SK-N-SH (cell line): ENCODE measurements at regions not wholly inside any gene's neighbourhood (a gene's known extent, or its start where the extent isn't known, plus 50 kb on each side); places are given as distances from the start of the nearest gene placed in this dataset.

ENCODE experiments used
- CTCF ChIA-PET: fragments of 300-600, 350-600 bp; formaldehyde crosslinking; extraction: SDS; loops from one replicate; lab custom pipeline; 2021; lab: Yijun Ruan, JAX
- POLR2A ChIA-PET: fragments of 350-600 bp; sonication (Branson Sonifier 250); formaldehyde crosslinking; extraction: SDS; loops from one replicate; lab custom pipeline; 2020; ENCODE audit warnings: antibody characterized with exemption, inconsistent platforms; lab: Yijun Ruan, JAX
- DNase-seq: peaks from one replicate; pipeline ENCODE4 v3.0.0; 2012
- H2AFZ ChIP-seq: fragments of 200-600 bp; sonication (generic); 2 replicates; pipeline ENCODE4 v1.8.1; 2016; ENCODE audit warnings: antibody characterized with exemption, mild to moderate bottlenecking, low read depth
- H3F3A ChIP-seq: fragments of 200-600 bp; sonication (generic); replicated peaks from 2 replicates; pipeline ENCODE3; 2016; ENCODE audit warnings: antibody characterized with exemption, mild to moderate bottlenecking; ENCODE audit not compliant: insufficient read depth
- H3K27ac ChIP-seq, 2 experiments: fragments of 200-500 bp in 1 of 2; fragments of 200-600 bp in 1 of 2; sonication (Bioruptor generic) in 1 of 2; sonication (generic), shearing (Covaris generic) in 1 of 2; 2 replicates each; pipeline versions ENCODE4 v1.5.1 to v1.6.1; 2014 to 2016; ENCODE audit warnings: low read depth in 2 of 2, inconsistent platforms in 1 of 2, low read length in 1 of 2, mild to moderate bottlenecking in 1 of 2, mixed read lengths in 1 of 2
- H3K27me3 ChIP-seq: fragments of 200-600 bp; sonication (generic), shearing (Covaris generic); 2 replicates; pipeline ENCODE4 v1.6.1; 2016; ENCODE audit warnings: mixed run types; ENCODE audit not compliant: insufficient read depth
- H3K36me3 ChIP-seq, 2 experiments: fragments of 200-500 bp in 1 of 2; fragments of 200-600 bp in 1 of 2; sonication (Bioruptor generic) in 1 of 2; sonication (generic) in 1 of 2; replicated peaks in 1 of 2; 2 replicates each; pipeline versions ENCODE3 to v1.5.1; 2014 to 2016; ENCODE audit warnings: low read length in 1 of 2, mild to moderate bottlenecking in 1 of 2; ENCODE audit not compliant: insufficient read depth in 2 of 2, control insufficient read depth in 1 of 2
- H3K4me1 ChIP-seq, 2 experiments: fragments of 200-500 bp in 1 of 2; fragments of 200-600 bp in 1 of 2; sonication (Bioruptor generic) in 1 of 2; sonication (generic), shearing (Covaris generic) in 1 of 2; 2 replicates each; pipeline versions ENCODE4 v1.5.1 to v1.6.1; 2014 to 2016; ENCODE audit warnings: low read depth in 1 of 2, low read length in 1 of 2, mixed run types in 1 of 2; ENCODE audit not compliant: insufficient read depth in 2 of 2, control insufficient read depth in 1 of 2
- H3K4me2 ChIP-seq: fragments of 200-600 bp; sonication (generic), shearing (Covaris generic); 2 replicates; pipeline ENCODE4 v1.6.1; 2017; ENCODE audit warnings: mixed run types
- H3K4me3 ChIP-seq, 2 experiments: fragments of 200-500 bp in 1 of 2; fragments of 200-600 bp in 1 of 2; sonication (Bioruptor generic) in 1 of 2; sonication (generic), shearing (Covaris generic) in 1 of 2; 2 replicates each; pipeline versions ENCODE4 v1.5.1 to v1.8.1; 2014 to 2016; ENCODE audit warnings: low read depth in 2 of 2, inconsistent platforms in 1 of 2, low read length in 1 of 2, mild to moderate bottlenecking in 1 of 2, mixed read lengths in 1 of 2, moderate library complexity in 1 of 2
- H3K79me2 ChIP-seq: fragments of 200-600 bp; sonication (generic); 2 replicates; pipeline ENCODE4 v1.8.1; 2017; ENCODE audit warnings: mild to moderate bottlenecking; ENCODE audit not compliant: insufficient read depth
- H3K9ac ChIP-seq: fragments of 200-600 bp; sonication (generic); 2 replicates; pipeline ENCODE4 v1.6.1; 2017; ENCODE audit warnings: mixed run types
- H3K9me2 ChIP-seq: fragments of 200-600 bp; sonication (generic); 2 replicates; pipeline ENCODE4 v1.6.1; 2017; ENCODE audit warnings: mixed run types
- H3K9me3 ChIP-seq: fragments of 200-600 bp; sonication (generic); 2 replicates; pipeline ENCODE4 v1.6.1; 2017; ENCODE audit warnings: mixed run types, mild to moderate bottlenecking, moderate library complexity
- H4K20me1 ChIP-seq: fragments of 200-600 bp; sonication (generic); 2 replicates; pipeline ENCODE4 v1.6.1; 2017; ENCODE audit warnings: mild to moderate bottlenecking, mixed run types; ENCODE audit not compliant: insufficient read depth
- EP300 ChIP-seq, 2 experiments: IDR thresholded peaks; 2 replicates each; pipeline versions ENCODE4 v1.4.0 to v1.6.1; 2012; ENCODE audit warnings: borderline replicate concordance in 1 of 2, low read depth in 1 of 2, low read length in 1 of 2
- EZH2phosphoT487 ChIP-seq: fragments of 200-600 bp; sonication (generic); IDR thresholded peaks from 2 replicates; pipeline ENCODE4 v1.6.1; 2017; ENCODE audit warnings: low read depth, mixed run types, mild to moderate bottlenecking, antibody characterized with exemption, moderate library complexity, borderline replicate concordance
- FOXJ3 ChIP-seq: sonication (generic); formaldehyde crosslinking; IDR thresholded peaks from 2 replicates; pipeline ENCODE4 v1.5.1; 2020; ENCODE audit warnings: mild to moderate bottlenecking, missing genetic modification reagents
- GATA2 ChIP-seq: sonication (generic); formaldehyde crosslinking; IDR thresholded peaks from 2 replicates; pipeline ENCODE4 v1.5.0; 2020; ENCODE audit warnings: mild to moderate bottlenecking, missing genetic modification reagents
- JUND ChIP-seq: IDR thresholded peaks from 2 replicates; pipeline ENCODE4 v1.4.0; 2012
- MAX ChIP-seq: IDR thresholded peaks from 2 replicates; pipeline ENCODE4 v1.4.0; 2012; ENCODE audit warnings: low read depth
- MEF2A ChIP-seq: IDR thresholded peaks from 2 replicates; pipeline ENCODE4 v1.4.0; 2012; ENCODE audit warnings: low read depth, borderline replicate concordance
- MXI1 ChIP-seq: IDR thresholded peaks from 2 replicates; pipeline ENCODE4 v1.6.1; 2012; ENCODE audit warnings: mild to moderate bottlenecking, low read depth, low read length, improper control_type of control experiment
- NRF1 ChIP-seq: IDR thresholded peaks from 2 replicates; pipeline ENCODE4 v1.6.1; 2012; ENCODE audit warnings: low read depth, mild to moderate bottlenecking, low read length
- RAD21 ChIP-seq: IDR thresholded peaks from 2 replicates; pipeline ENCODE4 v1.6.1; 2012; ENCODE audit warnings: mild to moderate bottlenecking, low read length
- RFX5 ChIP-seq: IDR thresholded peaks from 2 replicates; pipeline ENCODE4 v1.6.1; 2012; ENCODE audit warnings: mild to moderate bottlenecking, improper control_type of control experiment, low read length
- RXRA ChIP-seq: IDR thresholded peaks from 2 replicates; pipeline ENCODE4 v1.4.0; 2012; ENCODE audit warnings: low read depth, mild to moderate bottlenecking, borderline replicate concordance
- SMC3 ChIP-seq: IDR thresholded peaks from 2 replicates; pipeline ENCODE4 v1.6.1; 2012; ENCODE audit warnings: low read depth, low read length, improper control_type of control experiment
- TCF12 ChIP-seq: IDR thresholded peaks from 2 replicates; pipeline ENCODE4 v1.4.0; 2012
- USF2 ChIP-seq: fragments of 150-350 bp; IDR thresholded peaks from 2 replicates; pipeline ENCODE4 v1.6.1; 2017; ENCODE audit warnings: antibody characterized with exemption, low read length, low read depth, borderline replicate concordance
- YY1 ChIP-seq: IDR thresholded peaks from 2 replicates; pipeline ENCODE4 v1.4.0; 2012; ENCODE audit warnings: low read depth, mild to moderate bottlenecking
- WGBS: methylation state at CpG from one replicate; pipeline ENCODE4 v1.1.6; 2017; ENCODE audit warnings: low lambda C conversion rate; 5-methylcytosine and 5-hydroxymethylcytosine counted together
- TF ChIP-seq, protein P1 (sequence below): IDR thresholded peaks from 2 replicates; pipeline ENCODE4 v1.4.0; 2012; ENCODE audit warnings: low read depth, borderline replicate concordance

DNA sequence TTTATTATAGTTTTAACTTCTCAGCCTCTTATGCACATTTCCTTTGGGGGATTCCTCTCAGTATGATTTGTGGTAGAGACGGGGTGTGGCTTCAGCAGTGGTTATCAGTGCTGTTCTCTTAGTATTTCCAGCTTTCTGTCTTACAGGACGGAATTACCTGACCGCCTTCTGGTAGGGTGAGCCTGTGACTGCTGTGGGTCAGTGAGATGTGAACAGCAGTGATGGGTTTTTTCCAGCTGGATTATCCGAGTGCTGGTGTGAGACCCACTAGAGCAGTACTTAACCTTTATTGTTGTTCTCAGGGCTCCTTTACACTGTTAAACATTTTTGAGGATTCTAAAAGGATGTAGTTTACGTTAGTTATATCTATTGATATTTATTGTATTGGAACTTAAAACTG lies 135.2 kb downstream of the SLIT2 start:
- Histone ChIP-seq H3K79me2 (peaks cover 19% of the 10 kb centered on the region), H3K4me2 (no peak overlapping the region)
- POLR2A ChIA-PET, result no interaction called here

DNA sequence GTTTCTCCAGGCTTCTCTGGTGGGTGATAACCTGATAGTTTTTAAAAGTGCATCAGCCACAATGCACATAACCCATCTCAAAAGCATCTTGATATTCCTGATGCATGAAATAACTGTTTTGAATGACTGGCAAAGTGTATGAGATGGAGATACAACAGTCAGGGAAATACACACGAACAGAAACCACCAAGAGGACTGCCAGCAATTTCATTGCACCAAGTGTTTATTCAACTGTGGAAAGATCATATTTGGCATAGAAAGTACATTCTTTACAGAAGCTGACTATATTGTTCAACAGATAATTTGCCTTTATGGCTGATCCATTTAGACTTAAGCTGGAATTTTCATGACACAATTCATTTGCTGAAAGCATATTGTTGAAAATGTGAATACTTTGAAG lies 139.5 kb downstream of the SLIT2 start:
- Histone ChIP-seq H3F3A (peaks cover 15% of the 10 kb centered on the region), H2AFZ (no peak overlapping the region), H3K79me2 (peaks cover 23% of the 10 kb centered on the region), H3K9ac (no peak overlapping the region), H3K4me1 (peaks cover 0 to 16% of the 10 kb centered on the region in 2 experiments; a peak in 2 of 4 replicates), H3K9me2 (no peaks in the 10 kb centered on the region), H3K4me3 (no peak overlapping the region), H3K27me3 (no peaks in the 10 kb centered on the region), H3K9me3 (no peaks in the 10 kb centered on the region), H3K4me2 (no peak overlapping the region), H3K36me3 (peaks cover 8 to 9% of the 10 kb centered on the region in 2 experiments), H4K20me1 (peaks cover 20% of the 10 kb centered on the region; the same call in 1 of the 2 replicates)
- POLR2A ChIA-PET, result no interaction called here
- no peak for DNase-seq
- CTCF ChIA-PET, result no interaction called here
- 68% methylated on average over 1 of the region's 1 CpG for WGBS
- TF ChIP-seq, protein P1, sequence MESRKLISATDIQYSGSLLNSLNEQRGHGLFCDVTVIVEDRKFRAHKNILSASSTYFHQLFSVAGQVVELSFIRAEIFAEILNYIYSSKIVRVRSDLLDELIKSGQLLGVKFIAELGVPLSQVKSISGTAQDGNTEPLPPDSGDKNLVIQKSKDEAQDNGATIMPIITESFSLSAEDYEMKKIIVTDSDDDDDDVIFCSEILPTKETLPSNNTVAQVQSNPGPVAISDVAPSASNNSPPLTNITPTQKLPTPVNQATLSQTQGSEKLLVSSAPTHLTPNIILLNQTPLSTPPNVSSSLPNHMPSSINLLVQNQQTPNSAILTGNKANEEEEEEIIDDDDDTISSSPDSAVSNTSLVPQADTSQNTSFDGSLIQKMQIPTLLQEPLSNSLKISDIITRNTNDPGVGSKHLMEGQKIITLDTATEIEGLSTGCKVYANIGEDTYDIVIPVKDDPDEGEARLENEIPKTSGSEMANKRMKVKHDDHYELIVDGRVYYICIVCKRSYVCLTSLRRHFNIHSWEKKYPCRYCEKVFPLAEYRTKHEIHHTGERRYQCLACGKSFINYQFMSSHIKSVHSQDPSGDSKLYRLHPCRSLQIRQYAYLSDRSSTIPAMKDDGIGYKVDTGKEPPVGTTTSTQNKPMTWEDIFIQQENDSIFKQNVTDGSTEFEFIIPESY, result no peak
- TF ChIP-seq MAX (no peak), RAD21 (no peak), JUND (no peak), FOXJ3 (no peak), TCF12 (no peak), NRF1 (no peak), EZH2phosphoT487 (no peak), EP300 (IDR thresholded peaks at IDR 0.05; ENCODE audit: borderline replicate concordance in 1 of 2, low read depth in 1 of 2, low read length in 1 of 2) (no peak), MEF2A (no peak), RXRA (no peak), RFX5 (no peak), MXI1 (no peak), USF2 (no peak), GATA2 (CRISPR knock-in tag) (no peak), SMC3 (no peak), YY1 (no peak)
- TF ChIP-seq, all 33 proteins: peak for 0
- H3K27ac ChIP-seq, result no peak overlapping the region

More for the DNA sequence above, 135.2 kb downstream of the SLIT2 start:
- no peak overlapping the region for H3K4me3 ChIP-seq
- H3K9me3 ChIP-seq, result no peaks in the 10 kb centered on the region
- H2AFZ ChIP-seq, result no peak overlapping the region
- no peak overlapping the region for H3K9ac ChIP-seq
- H3K27ac ChIP-seq, result no peak overlapping the region
- no peaks in the 10 kb centered on the region for H3K9me2 ChIP-seq
- H3K27me3 ChIP-seq, result no peaks in the 10 kb centered on the region
- H3K36me3 ChIP-seq, result no peaks in the 10 kb centered on the region
- TF ChIP-seq EP300 (IDR thresholded peaks at IDR 0.05; ENCODE audit: borderline replicate concordance in 1 of 2, low read depth in 1 of 2, low read length in 1 of 2), result no peak
- WGBS, result 91% methylated on average over 5 of the region's 5 CpGs
- DNase-seq, result no peak
- H3F3A ChIP-seq, result peaks cover 10% of the 10 kb centered on the region
- CTCF ChIA-PET, result interaction anchor here (1.0 to 2.1 kb wide), 2 partner anchors 8 to 136 kb away, joined by 3 to 8 read pairs; partner anchors contain the start of gene SLIT2
- H4K20me1 ChIP-seq, result no peaks in the 10 kb centered on the region
- peaks cover 0 to 8% of the 10 kb centered on the region in 2 experiments; a peak in 2 of 4 replicates for H3K4me1 ChIP-seq
